Jurkat, Clone E6-1 (cell line): ENCODE measurements at regions not wholly inside any gene's neighbourhood (a gene's known extent, or its start where the extent isn't known, plus 50 kb on each side); places are given as distances from the start of the nearest gene placed in this dataset.

Experiments used
- DNase-seq: peaks from one replicate; pipeline ENCODE4 v3.0.0-alpha.2; 2011; ENCODE audit warnings: low read depth, low spot score
- H3K4me3 ChIP-seq: 2 replicates; pipeline ENCODE4 v1.5.1; 2011; ENCODE audit warnings: mild to moderate bottlenecking, low read length, control low read depth, moderate library complexity

- peak; percentile 35 for DNase-seq
- H3K4me3 ChIP-seq, result no peak overlapping the region
Observed at GRCh38 chr5:60248901-60249300, 355.4 kb upstream of the PDE4D start.

GRCh38 chr5:60243713-60244112 is 350.2 kb upstream of the PDE4D start:
- no peak for DNase-seq
- no peak overlapping the region for H3K4me3 ChIP-seq

- no peak for DNase-seq
- no peak overlapping the region for H3K4me3 ChIP-seq
Observed at GRCh38 chr5:60232036-60232795, 338.7 kb upstream of the PDE4D start.

GRCh38 chr5:60230456-60230855 is 336.9 kb upstream of the PDE4D start:
- DNase-seq, result no peak

GRCh38 chr5:60229691-60230185 is 336.2 kb upstream of the PDE4D start:
- H3K4me3 ChIP-seq, result no peak overlapping the region
- no peak for DNase-seq

More at GRCh38 chr5:60230456-60230855, 336.9 kb upstream of the PDE4D start:
- H3K4me3 ChIP-seq, result no peak overlapping the region

GRCh38 chr5:60228676-60229075 is 335.1 kb upstream of the PDE4D start:
- no peak overlapping the region for H3K4me3 ChIP-seq
- DNase-seq, result no peak

GRCh38 chr5:60226128-60226527 is 332.6 kb upstream of the PDE4D start:
- H3K4me3 ChIP-seq, result no peak overlapping the region
- DNase-seq, result no peak

GRCh38 chr5:60223342-60223741 is 329.8 kb upstream of the PDE4D start:
- H3K4me3 ChIP-seq, result no peak overlapping the region
- no peak for DNase-seq

- no peak overlapping the region for H3K4me3 ChIP-seq
- DNase-seq, result no peak
Observed at GRCh38 chr5:60219921-60220320, 326.4 kb upstream of the PDE4D start.

GRCh38 chr5:60210810-60211209 is 317.3 kb upstream of the PDE4D start:
- H3K4me3 ChIP-seq, result no peak overlapping the region
- DNase-seq, result no peak

- no peak overlapping the region for H3K4me3 ChIP-seq
- no peak for DNase-seq
Observed at GRCh38 chr5:60209146-60209840, 315.8 kb upstream of the PDE4D start.

- no peak for DNase-seq
- no peak overlapping the region for H3K4me3 ChIP-seq
Observed at GRCh38 chr5:60208716-60209115, 315.2 kb upstream of the PDE4D start.

GRCh38 chr5:60207040-60207439 is 313.5 kb upstream of the PDE4D start:
- no peak for DNase-seq
- no peak overlapping the region for H3K4me3 ChIP-seq

- H3K4me3 ChIP-seq, result no peak overlapping the region
- DNase-seq, result no peak
Observed at GRCh38 chr5:60206234-60206633, 312.7 kb upstream of the PDE4D start.

- H3K4me3 ChIP-seq, result no peak overlapping the region
- DNase-seq, result no peak
Observed at GRCh38 chr5:60205071-60205470, 311.5 kb upstream of the PDE4D start.

GRCh38 chr5:60196385-60197113 is 303.0 kb upstream of the PDE4D start:
- DNase-seq, result no peak
- H3K4me3 ChIP-seq, result no peak overlapping the region

GRCh38 chr5:60195551-60195950 is 302.0 kb upstream of the PDE4D start:
- no peak for DNase-seq

GRCh38 chr5:60195083-60195482 is 301.6 kb upstream of the PDE4D start:
- DNase-seq, result no peak
- no peak overlapping the region for H3K4me3 ChIP-seq

More at GRCh38 chr5:60195551-60195950, 302.0 kb upstream of the PDE4D start:
- no peak overlapping the region for H3K4me3 ChIP-seq

- DNase-seq, result no peak
- H3K4me3 ChIP-seq, result no peak overlapping the region
Observed at GRCh38 chr5:60185231-60186099, 291.9 kb upstream of the PDE4D start.
